ENCODE measurements at regions not wholly inside any gene's neighbourhood (a gene's known extent, or its start where the extent isn't known, plus 50 kb on each side); places are given as distances from the start of the nearest gene placed in this dataset.
"Not testable (repeated sequence)": the region's sequence is repeated elsewhere in the genome, so short reads cannot be mapped to it uniquely, and the experiment has no call there.

GRCh38 chr1:55888685-55889317 is 673.6 kb upstream of the USP24 start:
- no peak for DNase-seq

- DNase-seq = no peak
Observed at GRCh38 chr1:55886856-55887712, 671.9 kb upstream of the USP24 start.

GRCh38 chr1:55885619-55886018 is 670.5 kb upstream of the USP24 start:
- no peak for DNase-seq

- DNase-seq = no peak
Observed at GRCh38 chr1:55882931-55883330, 667.8 kb upstream of the USP24 start.

GRCh38 chr1:55879346-55879745 is 664.2 kb upstream of the USP24 start:
- no peak for DNase-seq

- no peak for DNase-seq
Observed at GRCh38 chr1:55877437-55878232, 662.5 kb upstream of the USP24 start.

- DNase-seq = no peak
Observed at GRCh38 chr1:55876276-55877060, 661.3 kb upstream of the USP24 start.

- no peak for DNase-seq
Observed at GRCh38 chr1:55870106-55870505, 654.9 kb upstream of the USP24 start.

GRCh38 chr1:55869065-55869464 is 653.9 kb upstream of the USP24 start:
- no peak for DNase-seq

- DNase-seq = no peak
Observed at GRCh38 chr1:55868026-55868425, 652.9 kb upstream of the USP24 start.

- no peak for DNase-seq
Observed at GRCh38 chr1:55867304-55867843, 652.2 kb upstream of the USP24 start.

GRCh38 chr1:55865778-55866177 is 650.6 kb upstream of the USP24 start:
- not testable (repeated sequence) for DNase-seq

GRCh38 chr1:55864251-55864650 is 649.1 kb upstream of the USP24 start:
- no peak for DNase-seq

GRCh38 chr1:55861676-55862340 is 646.6 kb upstream of the USP24 start:
- DNase-seq = no peak

- DNase-seq = no peak
Observed at GRCh38 chr1:55860798-55861519, 645.8 kb upstream of the USP24 start.

GRCh38 chr1:55860326-55860725 is 645.2 kb upstream of the USP24 start:
- DNase-seq = no peak

GRCh38 chr1:55854911-55855310 is 639.7 kb upstream of the USP24 start:
- no peak for DNase-seq

- no peak for DNase-seq
Observed at GRCh38 chr1:55848906-55849305, 633.7 kb upstream of the USP24 start.

- no peak for DNase-seq
Observed at GRCh38 chr1:55846051-55846450, 630.9 kb upstream of the USP24 start.

- no peak for DNase-seq
Observed at GRCh38 chr1:55844322-55844721, 629.2 kb upstream of the USP24 start.

GRCh38 chr1:55839626-55840025 is 624.5 kb upstream of the USP24 start:
- DNase-seq = no peak
